Fibroblast of gingiva (primary cell): ENCODE measurements at regions not wholly inside any gene's neighbourhood (a gene's known extent, or its start where the extent isn't known, plus 50 kb on each side); places are given as distances from the start of the nearest gene placed in this dataset.
"Not testable (repeated sequence)": the region's sequence is repeated elsewhere in the genome, so short reads cannot be mapped to it uniquely, and the experiment has no call there.

Experiments
- DNase-seq: peaks from one replicate; pipeline ENCODE4 v3.0.0-alpha.2; 2011; ENCODE audit warnings: low read depth

DNA sequence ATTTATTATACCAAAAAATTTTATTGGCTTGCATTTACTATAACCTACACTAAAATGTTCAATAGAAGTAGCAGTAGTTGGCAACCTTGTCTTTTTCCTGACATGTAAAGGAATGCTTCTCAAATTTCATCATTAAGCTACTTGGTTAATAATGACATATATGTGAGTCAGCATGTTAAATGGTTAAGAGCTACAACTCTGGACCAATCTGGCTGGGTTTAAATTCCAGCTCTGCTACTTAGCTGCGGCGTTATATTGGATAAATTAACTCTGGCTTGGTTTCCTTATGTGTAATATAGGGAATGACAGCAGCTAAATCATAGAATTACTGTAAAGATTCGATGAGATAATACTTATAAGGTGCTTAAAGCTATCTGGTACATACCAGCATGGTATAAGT is 53.7 kb upstream of the OTOGL start:
- DNase-seq: peak; percentile 21

GRCh38 chr12:80044694-80045046 is 54.7 kb upstream of the OTOGL start:
- DNase-seq: peak; percentile 67

GRCh38 chr12:80041692-80042091 is 57.6 kb upstream of the OTOGL start:
- peak; percentile 24 for DNase-seq

- DNase-seq: no peak
Measured at GRCh38 chr12:80041071-80041470, 58.3 kb upstream of the OTOGL start.

- DNase-seq: no peak
Measured at GRCh38 chr12:80040075-80040738, 59.1 kb upstream of the OTOGL start.

DNA sequence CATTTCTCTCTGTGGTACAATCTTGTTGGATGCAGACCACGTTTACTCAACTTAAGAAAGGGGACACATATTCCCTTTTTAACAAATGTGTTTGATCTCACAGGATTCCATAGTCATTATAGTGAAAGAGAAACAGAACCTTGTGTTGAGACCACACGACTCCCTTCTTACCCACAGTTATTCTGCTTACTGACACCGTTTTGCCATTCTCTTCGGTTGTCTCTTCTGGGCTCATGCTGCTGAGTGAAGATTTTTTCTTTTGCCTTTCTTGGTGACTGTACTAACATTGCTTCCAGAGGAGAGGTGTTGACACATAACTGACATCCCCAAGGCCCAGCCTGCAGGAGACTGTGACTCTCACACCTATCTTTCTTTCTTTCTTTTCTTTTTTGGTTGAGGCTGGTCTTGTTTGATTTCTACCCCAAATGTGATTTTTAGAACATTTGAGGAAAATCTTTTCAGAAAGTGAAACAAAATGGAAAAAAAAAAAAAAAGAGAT is 61.2 kb upstream of the OTOGL start:
- DNase-seq: no peak

- DNase-seq: peak; percentile 43
Measured at GRCh38 chr12:80033448-80033847, 65.9 kb upstream of the OTOGL start.

- DNase-seq: no peak
Measured at GRCh38 chr12:80032946-80033345, 66.4 kb upstream of the OTOGL start.

- DNase-seq: no peak
Measured at GRCh38 chr12:80031229-80031628, 68.1 kb upstream of the OTOGL start.

GRCh38 chr12:80025638-80026037 is 73.7 kb upstream of the OTOGL start:
- DNase-seq: no peak

DNA sequence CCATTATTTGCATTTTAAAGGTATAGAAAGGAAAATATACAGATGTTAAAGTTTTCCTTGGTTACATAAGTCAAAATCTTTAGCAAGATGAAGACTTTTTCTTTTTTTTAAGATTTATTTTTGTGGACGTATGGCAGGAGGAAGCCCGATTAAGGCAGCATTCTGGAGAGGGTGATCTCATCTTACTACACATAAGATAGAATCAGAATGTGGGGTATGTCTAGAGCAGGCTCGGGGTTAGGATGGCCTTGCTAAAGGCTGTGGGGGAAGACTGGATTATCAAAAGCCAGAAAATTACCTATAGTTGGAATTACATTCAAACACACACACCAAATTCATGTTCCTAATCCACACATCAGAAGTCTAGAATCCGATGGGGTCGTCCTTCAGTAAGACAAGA is 79.6 kb upstream of the OTOGL start:
- DNase-seq: no peak

DNA sequence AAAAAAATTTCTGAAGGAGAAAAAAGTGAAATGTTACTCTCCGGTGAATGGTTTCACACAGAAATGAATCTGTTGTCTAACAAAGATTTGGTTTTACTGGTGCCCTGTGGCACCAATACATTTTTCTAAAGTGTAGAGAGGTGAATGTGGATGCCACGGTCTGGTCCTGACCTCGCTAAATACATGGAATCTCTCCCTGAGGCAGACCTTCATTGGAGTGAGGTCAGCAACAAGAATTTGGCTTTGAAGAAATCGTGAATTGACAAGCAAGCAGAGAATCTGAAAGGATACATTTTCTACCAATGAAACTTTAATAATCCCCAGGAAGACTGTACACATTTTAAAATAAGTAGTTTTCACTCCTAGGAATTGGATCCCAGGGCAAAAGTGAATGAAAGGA is 81.2 kb upstream of the OTOGL start:
- no peak for DNase-seq

DNA sequence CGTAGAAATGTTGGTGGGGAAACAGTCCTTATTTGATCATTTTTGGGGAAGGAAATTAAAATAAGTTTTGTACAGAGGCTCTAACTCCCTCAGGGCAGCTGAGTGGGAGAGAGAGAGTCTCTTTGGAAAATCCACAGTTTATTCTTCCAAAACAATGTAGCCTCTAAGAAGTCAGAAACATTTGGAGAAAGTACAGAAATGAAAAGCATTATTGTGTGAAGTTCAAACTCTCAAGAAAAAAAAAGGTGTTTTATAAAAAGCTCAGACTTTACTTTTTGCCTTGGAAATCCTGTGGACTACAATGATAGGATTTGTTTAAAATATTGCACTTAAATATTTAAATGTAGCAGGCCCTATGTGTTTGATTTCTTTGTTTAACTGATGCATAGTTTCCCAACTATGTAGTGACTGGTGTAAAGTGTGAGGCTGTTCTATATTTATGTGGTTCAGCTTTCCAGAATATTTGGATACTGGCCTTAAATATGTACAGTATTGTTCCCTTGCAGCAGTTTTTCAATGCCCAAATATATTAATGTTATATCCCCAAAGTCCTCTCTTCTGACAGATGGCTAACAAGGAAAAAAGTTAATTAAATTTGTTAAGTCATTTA is 82.0 kb upstream of the OTOGL start:
- DNase-seq: no peak

- DNase-seq: no peak
Measured at GRCh38 chr12:80016684-80017083, 81.8 kb upstream of the PPP1R12A start.

DNA sequence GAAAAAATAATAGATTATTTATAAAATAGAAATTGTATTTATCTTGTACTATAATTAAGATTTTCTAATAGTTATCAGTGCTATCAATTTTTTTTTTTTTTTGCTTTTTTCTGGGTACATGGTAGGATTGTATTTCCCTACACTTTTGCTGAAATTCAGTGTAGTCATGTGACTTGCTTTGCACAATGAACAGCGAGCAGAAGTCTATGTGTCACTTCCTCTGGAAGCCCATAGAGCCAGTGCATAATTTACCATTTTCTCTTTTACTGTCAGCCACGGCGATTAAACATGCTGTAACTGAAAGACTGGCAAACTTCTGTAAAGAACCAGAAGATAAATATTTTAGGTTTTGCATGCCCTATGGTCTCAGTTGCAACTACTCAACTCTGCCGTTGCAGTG is 80.8 kb upstream of the PPP1R12A start:
- no peak for DNase-seq

GRCh38 chr12:80003744-80004143 is 68.8 kb upstream of the PPP1R12A start:
- DNase-seq: not testable (repeated sequence)

DNA sequence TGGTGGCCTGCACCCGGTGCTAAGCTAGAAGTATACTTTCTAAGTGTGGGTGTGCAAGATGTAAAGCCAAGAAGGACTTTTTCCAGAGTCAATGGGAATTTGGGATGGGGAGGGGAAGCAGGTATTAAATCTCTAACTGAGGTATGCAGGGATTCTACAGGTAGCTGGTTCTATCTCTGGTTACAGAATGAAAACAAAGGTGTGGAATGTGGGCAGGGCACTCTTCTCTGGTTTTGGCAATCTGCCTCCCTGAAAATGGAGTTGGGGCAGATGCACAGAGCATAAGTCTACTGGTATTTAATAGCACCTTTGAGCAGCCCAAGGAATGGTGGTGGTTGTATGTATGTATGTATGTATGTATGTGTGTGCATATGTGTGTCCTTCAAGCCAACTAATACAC is 66.7 kb upstream of the PPP1R12A start:
- DNase-seq: no peak

DNA sequence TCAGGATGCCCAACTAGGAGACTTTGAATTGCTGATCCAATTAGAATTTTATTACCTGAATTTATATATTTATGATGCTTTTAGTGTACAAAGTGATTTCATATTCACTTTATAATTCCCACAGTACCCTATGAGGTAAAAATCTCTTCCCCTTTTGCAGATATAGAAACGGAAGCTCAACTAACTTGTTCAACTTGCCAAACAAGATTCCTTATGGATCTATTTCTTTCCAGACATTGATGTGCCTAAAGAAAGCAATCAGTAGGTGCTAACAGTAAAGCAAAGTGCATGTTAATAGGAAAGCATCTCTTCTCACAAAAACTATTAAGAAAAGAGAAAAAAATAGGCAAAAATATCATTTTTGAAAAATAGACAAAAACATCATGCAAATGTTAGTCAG is 65.9 kb upstream of the PPP1R12A start:
- no peak for DNase-seq

DNA sequence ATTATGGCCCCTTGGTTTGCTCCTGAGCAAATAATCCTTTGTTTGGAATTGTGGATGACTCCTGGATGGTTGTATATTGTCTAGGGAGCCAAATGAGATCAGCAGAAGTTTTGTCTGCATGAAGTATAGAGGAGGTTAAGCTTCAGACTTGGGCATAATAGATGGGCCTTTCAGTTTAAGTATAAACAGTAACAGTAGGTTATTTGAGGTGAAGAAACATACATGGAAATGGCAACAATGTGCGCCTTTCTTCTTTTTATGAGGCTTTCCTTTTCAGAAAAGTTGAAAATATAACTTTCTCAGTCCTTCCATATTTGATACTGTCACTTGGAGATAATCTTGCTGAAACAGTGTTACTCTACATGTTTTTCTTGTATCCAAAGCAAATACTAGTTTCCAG is 63.7 kb upstream of the PPP1R12A start:
- no peak for DNase-seq

DNA sequence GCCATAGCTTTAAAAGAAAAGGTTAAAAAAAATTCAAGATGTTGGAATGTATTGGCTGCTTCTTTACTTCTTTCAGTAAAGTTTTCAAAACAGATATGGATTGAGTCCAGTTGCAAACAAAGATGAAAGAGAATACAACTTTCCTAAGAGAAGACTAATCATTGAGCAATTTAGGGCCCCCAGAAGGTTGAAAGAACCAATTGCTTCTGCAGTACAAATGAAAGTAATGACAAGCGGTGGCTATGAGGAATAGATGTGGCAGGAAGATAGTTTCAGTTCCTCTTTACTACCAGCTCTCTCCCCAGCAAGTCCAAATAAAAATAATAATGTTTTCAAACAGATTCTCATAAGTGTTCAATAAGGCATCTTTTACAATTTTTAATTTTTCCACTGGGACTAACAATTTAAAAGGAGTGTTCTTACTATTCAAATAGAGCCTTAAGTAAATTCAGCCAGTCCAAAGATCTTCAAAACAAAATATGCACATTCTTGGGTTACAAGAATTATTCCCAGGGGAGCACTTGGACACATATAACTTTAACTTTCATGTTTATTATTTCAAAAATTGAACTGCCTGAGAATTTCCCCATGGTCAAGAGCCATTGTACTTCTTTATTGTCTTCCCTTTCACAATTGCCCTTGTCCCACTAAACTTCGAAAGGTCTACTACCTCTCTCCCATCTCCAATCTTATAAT is 62.3 kb upstream of the PPP1R12A start:
- DNase-seq: peak; percentile 68

DNA sequence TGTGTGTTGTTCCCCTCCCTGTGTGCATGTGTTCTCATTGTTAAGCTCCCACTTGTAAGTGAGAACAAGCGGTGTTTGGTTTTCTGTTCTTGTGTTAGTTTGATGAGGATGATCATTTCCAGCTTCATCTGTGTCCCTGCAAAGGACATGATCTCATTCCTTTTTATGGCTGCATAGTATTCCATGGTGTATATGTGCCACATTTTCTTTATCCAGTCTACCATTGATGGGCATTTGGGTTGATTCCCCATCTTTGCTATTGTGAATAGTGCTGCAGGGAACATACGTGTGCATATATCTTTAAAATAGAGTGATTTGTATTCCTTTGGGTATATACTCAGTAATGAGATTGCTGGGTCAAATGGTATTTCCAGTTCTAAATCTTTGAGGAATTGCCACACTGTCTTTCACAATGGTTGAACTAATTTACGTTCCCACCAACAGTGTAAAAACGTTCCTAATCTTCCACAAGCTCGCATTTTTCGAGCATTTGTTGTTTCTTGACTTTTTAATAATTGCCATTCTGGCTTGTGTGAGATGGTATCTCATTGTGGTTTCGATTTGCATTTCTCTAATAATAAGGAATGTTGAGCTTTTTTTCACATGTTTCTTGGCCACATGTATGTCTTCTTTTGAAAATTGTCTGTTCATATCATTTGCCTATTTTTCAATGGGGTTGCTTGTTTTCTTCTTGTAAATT is 60.6 kb upstream of the PPP1R12A start:
- DNase-seq: not testable (repeated sequence)

DNA sequence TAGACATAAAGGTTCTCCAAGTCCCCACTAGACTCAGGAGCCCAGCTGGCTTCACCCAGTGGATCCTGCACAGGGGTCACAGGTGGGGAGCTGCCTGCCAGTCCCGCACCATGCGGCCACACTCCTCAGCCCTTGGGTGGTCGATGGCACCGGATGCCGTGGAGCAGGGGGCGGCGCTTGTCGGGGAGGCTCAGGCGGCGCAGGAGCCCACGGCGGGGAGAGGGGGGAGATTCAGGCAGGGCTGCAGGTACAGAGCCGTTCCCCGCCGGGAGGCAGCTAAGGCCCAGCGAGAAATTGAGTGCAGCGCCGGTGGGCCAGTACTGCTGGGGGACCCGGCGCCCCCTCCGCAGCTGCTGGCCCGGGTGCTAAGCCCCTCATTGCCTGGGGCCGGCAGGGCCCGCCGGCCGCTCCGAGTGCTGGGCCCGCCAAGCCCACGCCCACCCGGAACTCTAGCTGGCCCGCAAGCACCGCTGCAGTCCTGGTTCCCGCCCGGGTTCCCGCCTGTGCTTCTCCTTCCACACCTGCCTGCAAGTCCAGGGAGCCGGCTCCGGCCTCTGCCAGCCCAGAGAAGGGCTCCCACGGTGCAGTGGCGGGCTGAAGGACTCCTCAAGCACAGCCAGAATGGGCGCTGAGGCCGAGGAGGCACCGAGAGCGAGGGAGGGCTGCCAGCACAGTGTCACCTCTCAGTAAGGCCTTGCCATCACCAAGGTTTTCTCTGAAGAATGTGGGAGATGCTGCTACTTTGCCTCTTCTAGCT is 58.4 kb upstream of the PPP1R12A start:
- DNase-seq: no peak
